Astrocyte of the cerebellum (primary cell): ENCODE measurements at regions not wholly inside any gene's neighbourhood (a gene's known extent, or its start where the extent isn't known, plus 50 kb on each side); places are given as distances from the start of the nearest gene placed in this dataset.
A peak's percentile ranks its signal among the peaks of the same experiment; 100 is the strongest.

Experiments used
- DNase-seq: peaks from one replicate; pipeline ENCODE4 v3.0.0-alpha.2; 2011; ENCODE audit warnings: low read depth
- H3K4me3 ChIP-seq: 2 replicates; pipeline ENCODE4 v1.5.1; 2011; ENCODE audit warnings: mild to moderate bottlenecking, low read depth, low read length, moderate library complexity
- CTCF ChIP-seq: IDR thresholded peaks from 2 replicates; pipeline ENCODE4 v1.5.1; 2012; ENCODE audit warnings: low read length, low read depth, moderate library complexity, mild to moderate bottlenecking; ENCODE audit errors: missing control alignments
- in situ Hi-C: cut with HindIII; loops from 2 replicates; pipeline ENCODE4 v1.10.0; 2017; ENCODE audit warnings: low sequenced_read_pairs

- no peak overlapping the region for H3K4me3 ChIP-seq
- in situ Hi-C loops, result no loop called here
- DNase-seq, result no peak
- TF ChIP-seq CTCF, result no peak
Observed at GRCh38 chr4:74603186-74603585, 158.2 kb downstream of the AREG start.

- no peak for TF ChIP-seq CTCF
- no peak overlapping the region for H3K4me3 ChIP-seq
- no peak for DNase-seq
- in situ Hi-C loops, result no loop called here
Observed at GRCh38 chr4:74608151-74608949, 163.4 kb downstream of the AREG start.

- no peak overlapping the region for H3K4me3 ChIP-seq
- DNase-seq, result no peak
- in situ Hi-C loops, result no loop called here
- no peak for TF ChIP-seq CTCF
Observed at GRCh38 chr4:74610491-74610890, 165.6 kb downstream of the AREG start.

- DNase-seq, result peak; percentile 33
- no peak for TF ChIP-seq CTCF
- H3K4me3 ChIP-seq, result no peak overlapping the region
- in situ Hi-C loops, result no loop called here
Observed at GRCh38 chr4:74612837-74613236, 167.9 kb downstream of the AREG start.

- no peak for TF ChIP-seq CTCF
- DNase-seq, result no peak
- H3K4me3 ChIP-seq, result no peak overlapping the region
- in situ Hi-C loops, result no loop called here
Observed at GRCh38 chr4:74613266-74613665, 168.3 kb downstream of the AREG start.

GRCh38 chr4:74615411-74615810 is 170.5 kb downstream of the AREG start:
- DNase-seq, result no peak
- no peak overlapping the region for H3K4me3 ChIP-seq
- in situ Hi-C loops, result no loop called here
- TF ChIP-seq CTCF, result no peak

- no peak for DNase-seq
- no peak overlapping the region for H3K4me3 ChIP-seq
- in situ Hi-C loops, result no loop called here
- TF ChIP-seq CTCF, result no peak
Observed at GRCh38 chr4:74618166-74618565, 173.2 kb downstream of the AREG start.
